SHP77 (cell line): ENCODE measurements at regions not wholly inside any gene's neighbourhood (a gene's known extent, or its start where the extent isn't known, plus 50 kb on each side); places are given as distances from the start of the nearest gene placed in this dataset.
A peak's percentile ranks its signal among the peaks of the same experiment; 100 is the strongest.

Experiments
- DNase-seq, 2 experiments: peaks; one replicate each; lab custom pipeline; 2025; lab: John Stamatoyannopoulos, UW

DNA sequence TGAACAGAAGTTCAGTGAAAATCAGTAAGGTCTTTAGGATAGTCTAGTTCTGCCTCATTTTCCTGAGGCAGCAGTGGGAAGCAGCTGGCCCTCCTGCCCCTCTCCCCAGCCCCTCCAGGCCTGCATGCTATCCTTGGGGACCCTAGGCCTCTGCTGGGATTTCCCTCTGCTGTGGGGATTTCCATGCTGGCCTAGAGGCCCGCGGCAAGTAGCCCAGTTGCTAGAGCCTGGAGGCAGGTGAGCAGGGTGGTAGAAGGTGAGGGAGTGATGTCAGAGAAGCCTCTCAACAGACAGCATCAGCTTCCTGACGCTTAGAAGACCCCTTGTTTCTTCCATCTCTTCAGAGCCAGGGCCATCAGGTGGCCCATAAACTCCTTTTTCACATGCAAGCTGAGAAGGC is 305.8 kb upstream of the THBS1 start:
- DNase-seq = peak in 1 of 2 experiments; percentile 28

DNA sequence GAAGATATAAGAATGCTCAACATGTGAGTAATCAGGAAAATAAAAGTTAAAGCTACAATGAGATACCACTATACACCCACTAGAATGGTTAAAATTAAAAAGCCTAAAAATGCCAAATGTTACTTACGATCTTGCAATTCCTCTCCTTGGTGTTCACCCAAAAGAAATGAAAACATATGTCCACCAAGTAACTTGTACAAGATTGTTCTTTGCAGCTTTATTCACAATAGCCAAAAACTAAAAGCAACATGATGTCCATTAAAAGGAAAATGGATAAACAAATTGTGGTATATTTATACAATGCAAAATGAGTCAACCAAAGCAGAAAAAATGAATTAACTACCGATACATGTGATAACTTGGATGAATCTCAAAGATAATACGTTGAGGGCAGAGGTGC is 301.6 kb upstream of the THBS1 start:
- no peak for DNase-seq

DNA sequence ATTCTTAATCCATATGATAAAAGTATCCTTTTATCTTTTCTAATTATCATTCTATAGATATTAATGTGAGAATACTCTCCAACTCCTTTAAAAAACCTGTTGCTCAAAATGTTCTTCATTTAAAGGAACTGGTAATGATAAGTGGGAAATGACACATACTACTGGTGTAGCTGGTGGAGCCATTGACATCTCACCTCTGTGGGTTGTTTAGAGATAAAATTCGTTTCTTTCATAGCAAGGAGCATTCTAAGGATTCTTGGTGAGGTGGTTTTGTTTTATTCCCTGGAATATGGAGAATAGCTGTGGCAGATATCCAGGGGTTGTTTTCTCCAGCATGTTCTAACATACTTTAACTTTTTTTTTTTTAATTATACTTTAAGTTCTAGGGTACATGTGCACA is 299.8 kb upstream of the THBS1 start:
- DNase-seq = no peak

DNA sequence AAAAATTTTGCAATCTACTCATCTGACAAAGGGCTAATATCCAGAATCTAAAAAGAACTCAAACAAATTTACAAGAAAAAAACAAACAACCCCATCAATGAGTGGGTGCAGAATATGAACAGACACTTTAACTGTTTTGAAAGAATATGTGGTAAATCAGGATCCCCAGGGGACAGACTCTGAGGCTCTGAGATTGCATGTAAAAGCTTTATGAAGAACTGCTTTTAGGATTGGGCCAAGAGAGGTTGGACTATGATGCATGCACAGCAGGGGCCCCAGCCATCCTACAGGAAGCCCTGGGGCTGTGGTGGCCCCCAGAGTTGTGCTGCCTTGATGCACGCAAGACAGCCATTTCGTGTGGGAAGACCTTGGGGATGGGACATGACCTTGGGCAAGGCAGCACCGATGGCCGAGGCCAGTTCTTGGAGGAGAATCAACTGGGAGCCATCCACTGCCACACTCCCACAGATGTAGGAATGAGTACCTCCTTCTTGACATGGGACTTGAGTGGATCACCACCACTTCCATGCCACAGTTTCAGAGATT is 298.1 kb upstream of the THBS1 start:
- no peak for DNase-seq

DNA sequence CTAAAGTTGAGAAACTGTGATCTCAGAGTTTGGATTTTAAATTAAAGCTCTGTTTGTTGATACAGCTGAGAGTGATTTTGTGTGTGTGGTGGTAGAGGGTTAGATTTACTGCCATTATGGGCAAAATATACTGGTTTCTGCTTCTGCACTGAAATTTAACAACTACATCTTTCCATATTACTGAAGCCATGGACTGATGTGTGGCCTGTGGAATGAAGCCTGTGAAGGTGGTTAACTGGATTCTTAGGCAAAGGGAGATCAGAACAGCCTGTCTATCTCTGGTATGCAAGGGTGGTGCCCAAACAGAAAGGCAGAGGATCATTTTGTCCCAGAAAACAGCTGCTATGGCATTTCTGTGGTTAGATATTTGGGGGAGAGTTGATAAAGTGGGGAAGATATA is 297.3 kb upstream of the THBS1 start:
- DNase-seq = no peak

DNA sequence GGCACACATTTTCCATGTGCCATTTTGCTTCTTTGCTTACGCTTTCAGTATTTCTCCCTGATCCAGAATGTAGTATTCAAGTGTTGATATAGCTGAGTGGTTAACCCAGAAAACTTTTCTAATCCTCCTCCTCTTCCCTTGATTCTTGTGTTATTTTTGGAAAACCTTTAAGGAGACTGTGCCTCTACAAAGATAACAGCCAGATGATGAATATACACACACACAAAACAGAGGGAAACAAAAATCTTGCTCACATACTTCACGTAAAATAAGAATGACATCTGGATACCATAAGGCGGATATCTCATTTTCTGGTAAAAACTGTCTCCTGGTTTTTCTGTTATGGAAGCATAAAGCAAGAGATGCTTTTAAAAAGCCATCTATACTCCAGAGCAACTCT is 295.8 kb upstream of the THBS1 start:
- DNase-seq = no peak

DNA sequence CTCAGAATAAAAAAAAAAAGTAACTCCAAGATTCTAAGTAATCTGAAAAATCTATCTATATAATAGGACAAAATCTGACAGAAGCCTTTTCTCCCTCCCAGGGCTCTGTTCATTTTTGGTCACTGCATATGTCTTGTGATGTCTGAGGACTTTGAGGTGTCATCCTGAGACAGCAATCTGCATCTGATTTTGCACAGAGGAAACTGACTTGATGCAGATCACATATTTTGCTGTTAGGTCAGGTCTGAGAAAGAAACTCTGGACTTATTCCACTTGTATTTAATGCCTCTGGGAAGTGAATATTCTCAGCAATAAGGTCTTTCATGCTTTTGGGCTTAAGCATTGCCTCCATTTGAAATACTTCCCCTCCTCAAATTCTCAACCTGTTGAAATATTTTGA is 295.2 kb upstream of the THBS1 start:
- no peak for DNase-seq

DNA sequence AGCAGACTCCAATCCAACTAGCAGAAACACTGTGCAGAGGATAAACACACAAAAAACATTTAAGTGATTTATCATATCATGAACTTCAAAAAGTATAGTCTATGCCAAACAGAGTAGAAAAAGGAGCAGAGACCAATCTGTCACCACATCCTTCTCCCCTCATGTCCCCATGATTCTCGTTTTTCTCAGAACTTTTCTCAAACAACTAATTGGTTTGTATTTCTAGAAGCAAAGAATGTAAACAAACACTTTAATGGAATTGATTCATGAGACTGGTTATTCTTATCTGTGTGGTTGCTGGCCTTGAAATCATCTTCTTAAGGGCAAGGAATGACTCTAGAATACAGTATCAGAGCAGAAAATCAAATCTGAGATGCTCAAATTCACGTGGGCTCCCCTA is 294.2 kb upstream of the THBS1 start:
- no peak for DNase-seq

DNA sequence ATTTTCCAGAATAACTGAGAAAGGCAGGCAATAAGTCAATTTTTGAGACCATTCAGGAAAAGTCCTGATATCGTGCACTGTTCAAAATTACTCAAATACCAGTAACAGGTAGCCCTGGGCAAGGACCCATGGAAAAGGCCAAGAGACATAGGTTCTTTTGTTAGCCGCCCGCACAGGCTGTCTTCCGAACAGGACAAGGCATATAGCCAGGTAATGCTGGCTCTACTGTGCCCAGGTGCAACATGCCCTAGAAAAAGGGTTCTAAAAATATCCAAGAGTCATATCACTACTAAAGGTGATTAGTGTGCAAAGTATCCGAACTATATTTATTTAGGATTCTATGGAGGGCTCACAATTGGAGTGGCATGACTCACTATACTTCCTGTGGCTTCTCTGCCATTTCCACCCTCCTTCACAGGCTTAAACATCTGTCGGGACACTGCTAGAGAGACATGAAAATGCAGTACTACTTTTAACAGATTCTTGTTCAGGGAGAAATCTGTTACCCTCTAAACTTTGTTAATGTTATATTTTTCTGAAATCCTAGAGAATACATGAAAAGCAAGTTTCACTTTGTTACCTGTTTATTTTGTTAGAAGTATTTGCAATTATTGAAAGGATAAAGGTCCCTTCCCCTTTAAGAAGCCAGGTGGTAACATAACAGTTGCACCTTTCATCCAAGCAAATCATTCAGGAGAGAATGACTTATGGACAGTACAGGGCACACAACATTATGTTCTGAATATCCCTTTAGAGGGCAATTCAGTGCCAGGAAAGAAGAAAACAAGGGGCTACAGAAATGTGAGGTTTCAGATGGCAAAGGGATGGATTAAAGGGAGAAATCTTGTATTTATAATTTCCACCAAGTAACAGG is 293.3 kb upstream of the THBS1 start:
- DNase-seq = peak; percentile 77 to 80

DNA sequence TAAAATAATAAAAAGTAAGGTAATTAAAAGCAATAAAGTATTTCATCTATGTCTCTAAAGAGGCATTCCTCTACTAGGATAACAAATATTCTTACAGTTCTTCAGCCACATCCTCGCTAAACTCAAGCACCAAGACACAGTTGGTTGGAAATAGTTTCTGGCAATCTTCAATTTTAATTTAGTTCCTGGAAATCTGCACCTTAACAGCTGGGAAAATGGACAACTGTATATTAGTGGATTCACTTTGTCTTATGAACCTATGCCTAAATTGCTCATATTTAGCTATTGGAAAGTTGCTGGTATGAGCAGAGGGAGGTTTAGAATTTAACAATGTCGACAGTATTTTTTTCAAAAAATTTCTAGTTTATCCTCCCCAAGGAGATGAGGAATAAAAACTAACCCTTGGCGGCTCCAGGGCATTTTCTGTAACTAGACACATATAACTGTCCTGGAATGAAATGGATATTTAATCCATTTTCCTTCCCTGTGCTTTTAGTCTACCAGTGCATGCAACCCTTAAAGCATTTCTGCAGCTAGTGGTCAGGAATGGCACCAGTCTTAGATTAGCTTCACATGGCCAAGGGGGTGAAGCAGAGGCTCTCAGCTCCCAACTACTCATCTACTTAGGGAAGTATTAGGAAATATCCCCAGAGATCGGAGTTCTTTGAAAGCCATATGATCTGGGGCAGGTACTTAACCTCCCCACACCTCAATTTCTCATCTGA is 290.0 kb upstream of the THBS1 start:
- no peak for DNase-seq

DNA sequence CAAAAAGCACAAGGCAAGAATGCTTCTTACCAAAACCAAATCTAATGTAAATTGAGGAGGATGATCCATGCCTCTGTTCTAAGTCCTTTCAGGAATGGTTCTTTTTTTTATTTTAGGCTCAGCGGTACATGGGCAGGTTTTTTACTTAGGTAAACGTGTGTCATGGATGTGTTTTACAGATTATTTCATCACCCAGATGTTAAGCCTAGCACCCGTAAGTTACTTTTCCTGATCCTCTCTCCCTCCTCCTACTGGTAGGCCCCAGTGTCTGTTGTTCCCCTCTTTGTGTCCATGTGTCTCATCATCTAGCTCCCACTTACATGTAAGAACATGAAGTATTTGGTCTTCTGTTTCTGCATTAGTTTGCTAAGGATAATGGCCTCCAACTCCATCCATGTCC is 289.2 kb upstream of the THBS1 start:
- no peak for DNase-seq

DNA sequence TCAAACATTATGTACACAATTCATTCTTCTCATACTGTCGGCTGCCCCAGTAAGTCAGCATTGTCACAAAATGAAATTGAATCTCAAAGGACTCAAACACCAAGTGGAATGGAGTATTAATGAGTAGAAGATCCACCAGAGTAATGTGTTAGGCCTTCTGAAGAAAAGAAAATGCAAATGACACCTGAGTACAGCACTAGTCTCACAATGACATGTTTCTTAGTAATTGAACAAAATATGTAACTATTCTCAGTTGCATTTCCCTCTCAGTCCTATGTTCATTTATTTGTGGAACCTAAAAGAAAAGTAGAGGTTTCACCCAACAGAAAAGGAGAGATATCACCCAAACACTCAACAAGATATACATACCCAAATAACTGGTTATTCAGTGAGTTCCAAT is 283.9 kb upstream of the THBS1 start:
- no peak for DNase-seq

DNA sequence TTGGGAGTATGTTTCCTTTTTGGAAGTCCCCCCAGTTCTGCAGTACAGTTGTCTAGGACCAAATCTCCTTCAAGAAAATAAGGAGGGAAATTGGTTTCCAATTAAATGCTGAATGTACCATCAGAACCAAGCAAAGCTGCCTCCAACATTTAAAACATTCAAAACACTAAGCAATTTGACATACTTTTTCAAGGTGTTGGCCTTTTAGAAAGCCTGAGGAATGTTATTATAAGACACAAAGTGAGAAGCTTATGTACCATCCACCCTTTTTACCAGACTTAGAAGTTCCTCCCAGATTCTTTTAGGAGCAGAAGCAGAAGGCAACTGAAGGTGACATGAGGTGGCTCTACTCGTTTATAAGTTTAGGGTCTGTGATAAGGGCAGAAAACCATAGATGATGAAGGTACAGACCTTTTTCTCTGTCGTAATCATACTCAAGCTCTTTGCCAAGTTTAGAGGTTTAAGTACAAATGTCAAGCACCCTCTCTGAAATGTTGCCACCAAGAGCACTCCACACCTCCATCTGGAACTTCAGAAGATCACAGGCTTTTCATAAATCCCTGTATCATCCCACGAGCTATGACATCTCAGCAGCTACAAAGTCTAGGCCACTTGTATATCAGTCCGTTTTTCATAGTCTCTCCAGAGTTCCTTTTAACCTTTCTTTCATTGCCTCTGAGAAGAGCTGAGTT is 282.5 kb upstream of the THBS1 start:
- no peak for DNase-seq

DNA sequence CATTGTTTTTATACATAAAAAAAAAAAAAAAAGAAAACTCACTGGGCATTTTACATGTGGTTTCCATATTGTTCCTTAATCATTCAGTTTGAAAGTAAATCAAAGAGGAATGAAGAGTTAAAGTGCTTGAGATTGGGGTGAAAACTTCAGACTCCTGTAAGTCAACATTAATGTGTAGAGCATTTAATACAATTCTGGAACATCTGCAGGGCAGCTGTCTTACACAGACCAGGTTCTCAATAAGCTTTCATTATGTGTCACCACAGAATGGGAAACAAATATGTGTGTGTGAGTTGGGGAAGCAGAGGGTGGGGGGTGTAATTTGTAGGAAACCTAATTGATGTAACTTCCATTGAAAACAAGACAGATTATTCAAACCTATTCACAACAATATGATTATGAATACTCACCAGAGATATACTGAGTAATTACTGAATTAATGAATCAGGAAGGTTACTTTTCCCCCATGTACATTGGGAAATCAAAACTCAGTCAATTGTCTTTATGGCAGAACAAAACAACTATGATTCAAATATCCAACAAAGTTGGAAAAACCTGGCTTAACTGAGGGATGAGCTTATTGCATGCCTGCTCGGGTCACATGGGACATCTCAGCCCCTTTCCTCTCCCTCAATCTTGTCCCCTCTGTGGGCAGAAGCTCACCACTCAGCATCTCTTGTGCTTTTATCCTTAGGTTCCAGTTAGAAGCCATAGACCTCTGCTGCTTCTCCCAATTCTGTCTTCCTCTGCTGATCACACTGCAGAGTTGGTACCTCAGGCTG is 281.2 kb upstream of the THBS1 start:
- no peak for DNase-seq

DNA sequence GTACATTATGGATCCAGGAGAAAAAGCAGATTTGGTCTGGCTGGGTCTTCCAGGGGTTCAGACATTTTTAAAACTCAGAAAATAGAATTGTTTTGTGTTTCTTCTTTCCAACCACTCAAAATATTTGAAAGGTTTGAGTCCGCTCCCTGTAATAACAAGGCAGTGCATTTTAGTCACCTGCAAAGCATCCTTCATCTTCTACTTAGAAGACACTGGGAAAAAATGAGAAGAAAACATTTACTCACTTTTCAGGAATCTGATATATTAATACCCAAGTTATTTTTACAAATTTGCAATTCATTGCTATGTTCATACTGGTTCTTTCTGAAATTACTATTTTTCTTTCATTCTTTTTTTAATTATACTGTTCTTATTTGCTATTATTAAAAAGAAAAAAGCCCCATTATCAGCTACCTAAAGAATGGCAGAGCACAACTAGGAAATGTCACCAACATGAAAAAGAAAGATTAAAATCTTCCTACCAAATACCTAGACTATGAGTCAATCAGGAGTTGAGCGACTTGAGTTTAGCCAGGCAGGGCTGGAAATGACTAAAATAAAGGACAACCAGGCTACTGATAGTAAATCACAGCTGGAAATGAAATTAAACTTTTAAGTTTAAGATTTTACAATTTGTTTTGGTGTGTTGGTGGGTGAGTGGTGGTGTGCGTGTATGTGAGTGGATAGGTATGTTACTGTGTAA is 280.3 kb upstream of the THBS1 start:
- DNase-seq = no peak

DNA sequence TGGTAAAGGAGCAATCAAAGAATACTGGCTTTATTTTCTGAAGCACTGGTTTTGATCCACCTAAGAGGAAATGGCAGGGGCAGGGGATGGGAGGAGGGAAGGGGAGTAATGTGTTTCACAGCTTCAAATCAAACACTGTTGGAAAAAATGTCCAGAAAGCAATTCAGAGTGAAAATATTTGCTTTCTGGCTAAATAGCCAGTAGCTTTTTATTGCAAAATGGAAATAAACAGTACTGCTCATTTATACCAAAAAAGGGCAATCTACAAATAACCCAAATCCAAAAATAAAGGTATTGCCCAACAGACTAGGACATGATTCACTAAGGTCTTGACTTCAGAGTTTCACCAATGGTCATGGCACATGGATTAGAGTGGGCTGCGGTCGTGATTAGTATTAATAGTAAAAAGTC is 279.3 kb upstream of the THBS1 start:
- no peak for DNase-seq

DNA sequence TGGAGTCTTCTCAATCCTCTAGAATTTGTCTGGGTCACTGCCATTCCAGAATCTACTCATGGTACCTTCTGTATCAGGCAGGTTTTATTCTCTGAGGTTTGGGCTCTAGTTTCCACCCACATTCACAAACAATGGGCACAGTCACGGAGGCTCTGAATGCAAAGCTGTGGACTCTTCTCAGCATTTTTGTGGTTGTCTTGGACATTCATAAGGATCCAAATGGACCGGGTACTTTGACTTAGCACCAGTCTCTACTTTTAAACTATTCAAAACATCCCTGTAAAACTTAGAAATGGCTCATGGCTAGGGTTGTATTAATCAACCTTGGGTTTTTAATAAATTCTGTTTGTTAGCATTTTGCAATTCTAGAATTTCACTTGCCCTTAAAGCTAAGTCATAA is 277.9 kb upstream of the THBS1 start:
- DNase-seq = no peak

DNA sequence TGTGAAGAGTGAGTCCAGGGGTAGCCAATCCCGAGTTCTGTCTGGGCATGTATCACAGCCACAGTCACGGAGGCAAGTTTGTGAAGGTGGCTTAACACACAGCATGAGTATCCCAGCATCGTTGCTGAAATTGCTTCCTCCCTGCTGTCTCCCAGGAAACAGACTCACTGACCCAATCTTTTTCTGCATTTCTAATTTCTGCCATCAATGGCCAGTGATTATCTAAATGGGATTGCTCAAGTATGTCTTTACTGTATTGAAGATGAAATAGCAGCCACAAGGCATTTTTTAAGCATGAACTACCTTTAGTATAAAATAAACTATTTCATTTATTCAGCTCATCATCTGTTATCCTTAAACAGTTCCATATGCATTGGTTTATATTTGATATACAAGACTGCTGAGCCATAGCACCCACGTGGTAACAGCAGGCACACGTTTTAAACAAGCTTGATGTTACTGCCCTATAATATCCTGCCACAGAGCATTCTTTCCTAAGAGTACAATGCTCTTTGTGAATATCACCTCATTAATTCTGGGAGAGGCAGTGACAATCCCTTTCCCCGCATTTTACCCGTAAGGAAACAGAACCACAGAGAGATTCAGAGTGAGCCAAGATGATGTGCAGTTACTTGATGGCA is 276.6 kb upstream of the THBS1 start:
- no peak for DNase-seq

DNA sequence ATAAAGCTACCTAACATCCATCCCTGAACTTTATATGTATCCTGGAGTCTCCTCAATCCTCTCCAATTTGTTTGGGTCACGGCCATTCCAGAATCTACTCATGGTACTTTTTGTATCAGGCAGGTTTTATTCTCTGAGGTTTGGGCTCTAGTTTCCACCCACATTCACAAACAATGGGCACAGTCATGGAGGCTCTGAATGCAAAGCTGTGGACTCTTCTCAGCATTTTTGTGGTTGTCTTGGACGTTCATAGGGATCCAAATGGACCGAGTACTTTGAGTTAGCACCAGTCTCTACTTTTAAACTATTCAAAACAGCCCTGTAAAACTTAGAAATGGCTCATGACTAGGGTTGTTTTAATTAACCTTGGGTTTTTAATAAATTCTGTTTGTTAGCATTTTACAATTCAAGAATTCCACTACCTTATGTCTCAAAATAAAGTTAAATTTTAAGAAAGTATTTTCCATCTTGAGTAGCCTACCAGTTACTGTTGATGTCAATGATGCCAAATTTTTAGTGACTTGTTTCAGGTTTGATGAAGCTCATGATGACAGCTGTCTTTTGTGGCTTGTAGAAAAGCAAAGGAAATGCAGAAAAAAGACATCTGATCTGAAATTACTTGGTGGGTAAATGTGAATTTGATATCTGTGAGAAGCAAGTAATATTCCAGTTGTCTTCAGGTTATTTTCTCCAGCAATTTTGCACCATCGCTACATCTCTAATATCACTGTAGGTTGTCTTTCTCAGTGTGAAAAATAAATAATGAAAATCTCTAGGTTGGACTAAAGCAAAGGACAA is 275.7 kb upstream of the THBS1 start:
- no peak for DNase-seq

DNA sequence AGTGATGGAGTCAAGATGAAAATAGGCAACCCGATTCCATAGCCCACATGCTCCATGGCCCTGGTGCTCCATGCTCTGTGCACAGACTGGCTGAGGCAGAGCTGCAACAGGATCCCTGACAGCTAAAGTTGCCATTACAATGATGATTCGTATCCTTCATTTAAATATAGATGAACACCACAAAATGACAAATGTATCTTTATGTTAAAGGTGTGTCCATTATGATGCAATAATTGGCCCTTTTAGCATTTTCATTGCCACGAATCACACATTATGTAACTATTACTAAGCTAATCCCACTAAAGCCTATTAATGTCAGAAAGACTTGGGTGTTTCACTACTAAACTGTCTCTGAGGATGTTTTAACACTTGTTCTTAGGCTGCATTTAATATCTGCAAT is 270.2 kb upstream of the THBS1 start:
- no peak for DNase-seq
